Fibroblast of upper back skin (primary cell): ENCODE measurements at regions not wholly inside any gene's neighbourhood (a gene's known extent, or its start where the extent isn't known, plus 50 kb on each side); places are given as distances from the start of the nearest gene placed in this dataset.

ENCODE experiments used
- DNase-seq: peaks from one replicate; pipeline ENCODE4 v3.0.0-alpha.2; 2013

DNA sequence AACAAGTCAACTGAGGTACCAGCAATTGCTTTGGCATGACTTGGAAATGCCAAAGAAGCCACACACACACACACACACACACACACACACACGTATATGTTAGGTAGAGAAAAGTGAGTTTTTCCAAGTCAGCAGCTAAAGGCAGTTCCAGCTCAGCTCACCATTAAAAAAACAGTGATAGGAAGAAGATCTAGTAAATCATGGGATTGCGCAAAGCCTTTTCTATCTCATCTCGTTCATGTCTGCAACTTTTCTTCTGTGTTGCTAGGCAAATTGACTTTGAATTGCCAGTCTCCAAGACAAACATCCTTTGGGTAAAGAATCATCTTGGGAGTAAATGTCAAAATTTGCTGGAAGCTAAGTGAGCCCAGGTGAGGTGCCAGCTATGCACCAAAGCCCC lies 500.1 kb downstream of the ENC1 start:
- DNase-seq, result no peak

DNA sequence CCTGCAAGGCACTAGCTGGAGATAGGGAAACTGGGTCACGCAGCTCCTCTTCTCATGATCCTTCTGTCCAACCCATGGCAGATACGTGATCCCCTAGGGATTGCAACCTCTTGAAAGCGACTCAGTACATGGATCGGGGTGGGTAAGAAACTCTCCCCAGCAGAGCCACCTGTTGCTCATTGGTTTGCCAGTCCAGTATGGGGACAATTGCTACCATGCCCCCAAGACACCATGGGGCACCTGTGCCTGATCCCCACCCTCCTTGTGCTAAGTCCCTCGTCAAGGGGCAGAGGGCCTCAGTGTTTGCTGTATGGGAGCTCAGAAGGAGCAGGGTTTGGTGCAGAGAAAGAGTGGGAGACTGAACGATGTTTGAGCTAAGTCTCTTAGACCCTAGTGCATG lies 500.9 kb downstream of the ENC1 start:
- no peak for DNase-seq

DNA sequence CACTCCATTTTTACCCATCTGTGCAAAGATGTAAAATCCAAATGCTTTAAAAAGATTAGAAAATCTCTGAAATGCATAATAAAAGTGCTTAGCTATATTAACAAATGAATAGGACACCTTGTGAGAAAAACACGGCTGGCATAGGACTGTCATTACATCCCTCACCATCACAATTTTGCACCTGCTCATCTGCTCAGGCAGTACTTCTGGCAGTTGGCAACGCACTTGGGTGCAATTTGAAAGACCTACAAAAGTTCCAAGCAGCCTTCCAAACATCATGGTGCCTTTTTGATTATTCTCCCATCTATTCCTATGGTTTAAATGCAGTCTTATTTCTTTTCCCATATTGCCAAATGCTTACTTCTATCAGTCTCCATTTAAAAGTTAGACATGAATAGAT lies 501.8 kb downstream of the ENC1 start:
- no peak for DNase-seq

DNA sequence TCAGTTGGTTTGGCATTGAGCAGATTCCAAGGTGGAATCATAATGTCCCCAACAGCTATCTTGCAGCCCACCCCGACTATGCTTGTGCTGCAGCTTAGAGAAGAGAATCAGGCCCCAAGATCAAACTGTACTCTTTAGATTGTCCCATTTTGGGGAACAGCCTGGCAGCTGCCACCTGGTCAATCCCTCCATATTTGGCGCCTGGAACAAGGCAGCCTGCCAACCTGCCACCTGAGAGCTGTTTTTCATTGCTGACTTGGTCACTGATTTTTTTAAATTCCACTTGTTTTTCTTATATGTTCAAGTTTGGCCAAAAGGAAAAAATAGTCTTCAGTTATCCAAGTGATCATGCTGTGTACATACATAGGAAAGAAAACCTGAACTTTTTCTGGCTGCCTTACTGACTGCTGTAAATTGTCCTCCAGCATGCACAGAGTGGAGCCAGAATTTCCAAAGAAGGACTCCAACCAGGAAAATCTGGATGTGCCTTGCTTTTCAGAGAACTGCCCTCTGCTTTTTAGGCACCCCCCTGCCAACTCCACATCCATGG lies 504.2 kb downstream of the ENC1 start:
- no peak for DNase-seq

DNA sequence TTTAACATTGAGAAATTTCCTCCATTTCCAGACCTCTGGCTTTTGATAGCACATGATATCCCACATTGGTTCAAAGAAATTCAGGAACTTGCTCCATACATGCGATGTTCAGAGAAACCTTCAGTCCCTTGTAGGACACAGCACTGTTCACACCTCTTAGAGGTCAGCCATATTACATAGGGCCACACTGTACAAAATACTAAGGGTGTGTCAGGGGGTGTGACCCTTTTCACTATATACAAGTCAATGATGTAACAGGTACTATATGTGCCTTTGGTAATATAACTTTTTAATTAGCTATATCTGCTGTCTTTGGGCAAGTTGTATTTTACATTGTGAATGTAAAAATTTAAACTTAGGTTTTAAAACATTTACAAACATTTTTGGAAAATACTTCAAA lies 505.5 kb downstream of the ENC1 start:
- DNase-seq, result no peak

DNA sequence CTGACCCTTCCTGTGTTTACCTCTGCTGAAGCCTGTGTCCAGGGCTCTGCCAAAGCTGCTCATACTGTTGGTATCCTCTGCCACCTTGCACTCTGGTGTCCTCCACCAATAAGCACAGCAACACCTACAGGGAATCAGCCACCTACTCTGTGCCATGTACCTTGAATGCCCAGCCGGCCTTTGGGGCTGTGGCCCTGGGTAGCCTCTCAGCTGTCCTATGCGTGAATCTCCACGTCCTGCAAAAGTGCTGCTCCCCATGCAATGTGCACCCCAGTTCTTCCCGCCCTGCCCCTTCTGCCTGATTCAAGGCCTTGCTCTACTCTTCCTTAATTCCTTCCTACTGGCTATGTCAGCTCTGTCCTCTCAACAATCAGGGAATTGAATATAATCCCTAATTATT lies 506.5 kb downstream of the ARHGEF28 start:
- no peak for DNase-seq

DNA sequence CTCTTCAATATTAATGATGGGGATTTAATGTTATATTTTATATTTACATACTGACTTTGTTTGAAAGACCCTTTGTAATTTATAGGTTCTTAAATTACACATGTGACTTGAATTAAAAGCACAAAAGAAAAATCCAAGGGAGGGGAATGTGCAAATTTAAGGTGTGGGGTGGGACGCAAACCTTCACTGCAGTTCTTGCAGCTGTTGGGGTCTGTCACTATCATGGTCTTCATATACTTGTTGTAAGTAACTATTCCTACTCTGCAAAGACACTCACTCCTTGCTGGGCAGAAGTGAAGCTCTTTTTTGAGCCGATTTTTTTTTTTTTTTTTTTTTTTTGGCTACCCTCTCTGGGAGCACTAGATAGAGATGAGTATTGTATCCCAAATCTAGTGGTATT lies 505.3 kb downstream of the ARHGEF28 start:
- no peak for DNase-seq

DNA sequence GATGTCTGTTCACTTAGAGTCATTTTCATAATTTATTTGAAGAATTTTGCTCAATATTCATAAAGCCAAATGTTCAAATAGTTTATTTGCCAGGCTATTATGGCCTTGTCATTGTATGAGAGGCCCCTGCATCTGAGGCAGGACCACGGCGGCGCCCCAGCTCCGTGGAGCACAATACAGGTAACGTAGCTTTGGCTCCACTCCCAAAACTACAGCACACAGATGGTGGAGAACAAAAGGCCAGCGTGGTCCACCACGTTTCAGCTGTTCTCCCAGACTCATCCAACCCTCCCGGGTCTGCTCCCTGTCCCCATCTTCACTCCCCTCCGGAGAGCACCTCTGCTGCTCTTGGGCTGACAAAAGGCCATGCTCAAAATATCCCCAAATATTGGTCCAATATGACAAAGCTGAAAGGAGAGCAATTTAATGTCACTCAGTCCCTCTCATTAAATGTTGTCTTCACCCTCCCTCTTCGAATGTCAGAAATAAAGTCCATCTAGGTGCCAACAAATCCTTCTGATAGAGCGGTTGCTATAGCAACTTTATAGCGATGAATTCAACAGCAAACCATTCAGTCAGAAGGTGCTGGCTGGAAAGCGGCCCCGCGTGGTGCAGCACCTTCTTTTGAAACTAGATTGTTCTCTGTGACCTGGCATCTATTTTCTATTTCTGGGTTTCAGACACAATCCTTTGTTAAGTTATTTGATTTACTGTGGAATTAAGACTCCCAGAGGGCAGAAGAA lies 504.3 kb downstream of the ARHGEF28 start:
- no peak for DNase-seq

DNA sequence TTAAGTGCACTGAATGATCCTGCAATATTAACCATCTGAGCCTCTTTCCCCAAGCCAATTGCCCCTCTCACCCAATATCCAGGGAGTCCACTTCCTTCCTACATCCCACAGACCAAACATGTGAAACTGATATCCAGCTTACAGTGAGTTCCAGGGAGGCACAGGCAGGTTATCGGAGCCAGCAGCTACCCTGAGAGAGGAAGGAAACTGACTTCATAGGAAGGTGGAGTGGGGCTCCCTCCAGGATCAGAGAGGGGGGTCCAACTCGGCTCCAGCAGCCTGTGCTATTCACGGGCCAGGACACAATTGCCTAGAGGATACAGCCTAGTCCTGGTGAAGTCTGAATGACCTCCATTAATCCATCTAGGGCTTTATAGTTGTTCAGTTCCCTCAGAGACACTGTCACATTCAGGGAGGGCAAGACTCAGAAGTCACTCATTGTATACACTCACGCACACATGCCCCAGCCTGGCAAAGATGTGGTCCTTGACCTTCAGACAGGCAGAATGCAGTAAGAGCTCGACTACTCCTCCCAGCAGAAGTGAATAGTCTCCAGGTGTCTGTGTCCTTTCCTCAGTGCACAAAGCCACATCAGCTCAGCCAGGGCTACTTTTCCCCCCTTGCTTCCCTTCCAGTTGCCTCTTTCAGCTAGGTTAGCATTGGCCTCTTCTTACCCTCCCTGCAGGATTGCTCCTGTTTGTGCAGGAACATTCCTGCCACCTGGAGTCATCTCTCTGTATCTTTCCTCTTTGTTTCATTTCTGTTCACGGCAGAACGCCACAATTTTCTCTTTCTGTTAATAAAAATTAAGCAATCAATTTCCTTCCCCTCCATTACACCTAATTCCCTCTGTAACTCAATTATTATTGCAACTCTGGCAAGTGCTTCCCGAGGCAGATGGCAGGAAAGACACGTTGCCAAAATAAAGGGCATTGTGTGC lies 501.7 kb downstream of the ARHGEF28 start:
- peak; percentile 13 for DNase-seq

DNA sequence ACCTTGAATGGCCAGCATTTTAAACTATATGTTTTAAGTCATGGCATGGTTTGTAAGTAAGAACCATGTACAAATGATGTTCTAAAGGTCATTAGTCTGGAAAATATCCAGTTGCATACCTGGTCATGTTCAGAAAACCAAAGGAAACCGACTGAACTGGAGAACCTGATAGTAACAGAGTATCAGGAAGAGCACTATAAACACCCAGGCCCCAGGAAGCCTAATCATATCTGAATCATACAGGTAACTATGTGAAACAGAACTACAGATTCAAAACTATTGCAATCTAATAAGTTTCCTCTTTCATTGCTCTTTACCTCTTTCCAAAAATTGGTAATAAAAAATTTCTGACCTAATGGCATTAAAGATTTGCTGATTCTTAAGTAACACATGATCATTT lies 500.3 kb downstream of the ARHGEF28 start:
- DNase-seq, result no peak

DNA sequence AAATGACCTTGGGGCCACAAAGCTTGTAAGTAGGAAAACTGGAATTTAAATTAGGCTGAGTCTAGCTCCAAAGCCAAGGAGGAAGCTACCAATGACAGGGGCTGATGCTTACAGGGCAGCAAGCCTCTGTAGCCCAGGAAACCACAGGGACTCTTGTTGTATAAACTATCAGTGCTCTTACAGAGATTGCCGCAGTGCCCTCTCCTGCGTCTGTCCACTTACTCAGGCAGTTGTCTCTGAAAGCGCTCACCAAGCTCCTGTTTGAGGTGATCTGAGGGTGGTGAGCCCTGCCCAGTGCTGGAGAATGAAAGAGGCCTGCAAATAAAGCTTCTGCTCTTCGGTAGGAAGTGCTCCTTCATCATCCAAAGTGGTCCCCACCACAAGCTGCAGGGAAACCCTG lies 498.8 kb downstream of the ARHGEF28 start:
- DNase-seq, result no peak

DNA sequence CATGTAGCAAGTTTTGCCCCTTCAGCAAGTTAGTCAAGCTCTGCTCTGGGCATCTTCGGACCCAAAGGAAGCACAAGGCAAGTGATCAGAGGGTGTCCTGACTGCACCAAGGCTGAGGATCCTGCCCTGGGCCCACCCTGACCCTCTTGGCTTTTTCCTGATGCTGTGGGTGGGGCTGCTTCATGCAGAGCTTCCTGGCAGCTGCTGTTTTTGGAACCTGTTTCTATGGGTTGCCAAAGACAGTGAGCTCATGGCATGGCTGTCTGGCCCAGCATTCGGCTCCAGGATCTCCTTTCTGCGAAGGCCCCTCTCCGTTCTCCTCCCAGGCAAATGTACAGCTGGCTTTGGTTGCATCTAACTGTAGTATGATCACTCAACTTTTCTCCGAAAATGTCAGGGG lies 497.9 kb downstream of the ARHGEF28 start:
- DNase-seq, result no peak

DNA sequence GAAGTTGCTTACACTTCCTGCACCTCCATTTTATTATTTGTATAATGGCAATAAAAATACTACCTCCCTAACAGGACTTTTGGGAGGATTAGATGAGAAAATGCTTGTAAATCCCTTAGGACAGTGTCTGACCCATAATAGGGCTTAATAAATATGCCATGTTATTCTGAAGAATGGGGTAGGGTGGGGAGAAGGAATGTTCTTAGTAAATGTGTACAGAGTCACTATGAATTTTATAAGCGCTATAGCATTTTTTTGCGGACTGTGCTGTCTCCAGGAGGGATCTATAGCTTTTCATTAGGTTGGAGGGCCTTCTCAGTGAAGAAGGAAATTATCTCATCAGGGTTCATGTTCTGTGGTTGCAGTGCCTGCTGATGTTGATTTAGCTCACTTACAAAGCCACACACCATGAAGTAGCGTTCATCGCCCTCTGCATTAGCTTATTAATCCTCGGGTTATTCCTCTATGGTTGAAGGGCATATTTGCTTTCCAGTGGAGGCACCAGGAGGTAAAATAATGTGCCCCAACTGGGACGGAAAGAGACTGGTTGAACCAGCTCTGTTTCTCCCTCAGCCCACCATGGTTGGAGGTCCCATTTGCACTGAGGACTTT lies 497.1 kb downstream of the ARHGEF28 start:
- DNase-seq, result peak; percentile 42

DNA sequence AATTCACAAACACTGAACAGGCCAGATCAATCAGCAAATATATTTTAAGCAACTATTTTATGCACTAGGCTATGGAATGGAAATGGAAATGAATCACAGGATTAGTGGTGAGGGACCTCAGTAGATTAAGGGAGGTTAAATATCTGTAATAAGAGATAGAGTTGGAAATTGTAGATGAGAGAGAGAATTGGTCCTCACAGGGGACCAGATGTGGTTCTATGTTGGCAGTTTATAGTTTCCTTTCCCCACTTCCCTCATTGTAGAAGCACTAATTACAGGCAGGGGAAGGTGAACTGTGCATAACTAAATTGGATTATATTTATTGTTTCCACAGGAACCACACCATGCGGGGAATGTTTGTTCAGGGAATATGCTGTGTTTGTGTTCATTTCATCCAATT lies 496.2 kb downstream of the ARHGEF28 start:
- DNase-seq, result peak; percentile 28

DNA sequence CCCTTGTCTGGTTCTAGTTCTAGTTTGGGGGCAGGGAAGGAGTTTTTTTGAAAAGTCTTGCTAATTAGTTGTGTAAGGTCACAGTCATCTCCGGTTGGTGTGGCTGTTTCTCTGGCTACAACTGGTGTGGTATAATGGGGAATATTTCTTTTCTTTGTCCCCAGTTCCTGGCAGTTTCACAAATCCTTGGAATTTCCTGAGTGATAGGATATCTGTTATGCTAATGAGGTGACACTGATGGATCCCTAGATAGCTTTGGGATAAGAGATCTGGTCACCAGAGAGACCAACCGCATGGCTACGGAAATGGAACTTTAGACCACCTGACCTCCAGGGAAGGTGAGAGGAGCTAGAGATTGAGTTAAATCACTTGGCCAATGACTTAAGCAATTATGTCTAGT lies 494.6 kb downstream of the ARHGEF28 start:
- no peak for DNase-seq

DNA sequence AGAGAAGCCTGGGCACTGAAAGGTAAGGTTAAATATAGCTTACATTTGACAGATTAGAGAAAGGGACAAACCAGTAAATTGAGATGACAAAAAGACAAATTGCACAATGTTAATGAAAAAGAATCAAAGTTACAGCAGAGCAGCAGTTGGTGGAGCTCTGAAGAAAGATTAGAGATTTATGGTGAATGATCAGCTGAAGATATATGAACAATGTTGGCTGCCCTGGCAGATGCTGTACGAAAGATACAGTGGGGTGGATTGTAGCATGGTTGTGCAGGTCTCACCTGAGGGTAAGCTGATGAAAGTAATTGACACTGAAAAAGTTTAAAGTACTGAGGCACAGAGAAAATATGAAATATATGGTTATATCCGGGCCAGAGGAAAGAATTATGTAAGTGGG lies 492.1 kb downstream of the ARHGEF28 start:
- DNase-seq, result no peak

DNA sequence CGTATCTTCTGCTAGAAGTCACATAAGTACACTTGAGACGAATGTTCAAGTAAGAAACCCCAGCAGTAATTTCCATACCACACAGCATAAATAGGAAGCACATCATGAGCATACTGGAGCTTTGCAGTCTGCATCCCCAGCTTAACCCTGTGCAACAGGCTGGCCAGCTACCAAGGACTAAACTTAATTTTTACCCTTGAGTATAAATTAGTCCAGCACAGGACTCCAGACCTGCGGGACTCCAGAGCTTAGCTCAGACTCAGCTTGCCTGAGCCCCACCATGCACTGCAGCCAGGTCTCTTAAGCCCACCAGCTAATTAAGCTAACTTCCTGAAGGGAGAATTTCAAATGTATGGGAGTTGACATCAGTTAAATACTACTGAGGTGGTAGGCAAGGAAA lies 491.0 kb downstream of the ARHGEF28 start:
- no peak for DNase-seq

DNA sequence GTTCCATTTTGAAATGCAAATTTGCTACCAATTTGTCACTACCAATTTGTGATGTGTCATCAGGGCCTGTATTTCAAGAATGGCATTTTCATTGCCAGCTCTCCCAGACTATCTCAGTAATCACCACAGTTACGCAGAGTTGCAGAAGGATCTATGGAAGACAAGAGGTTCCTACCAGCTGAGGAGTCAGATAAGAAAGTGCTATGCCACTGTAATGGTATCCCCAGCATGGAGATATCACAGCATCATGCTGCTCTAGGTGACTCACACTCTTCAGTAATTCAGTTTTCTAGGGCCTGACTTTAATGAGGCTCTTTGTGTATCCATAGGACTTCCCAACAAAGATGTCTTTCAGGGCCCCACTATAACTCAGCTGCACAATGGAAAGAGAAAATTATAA lies 490.3 kb downstream of the ARHGEF28 start:
- DNase-seq, result no peak

DNA sequence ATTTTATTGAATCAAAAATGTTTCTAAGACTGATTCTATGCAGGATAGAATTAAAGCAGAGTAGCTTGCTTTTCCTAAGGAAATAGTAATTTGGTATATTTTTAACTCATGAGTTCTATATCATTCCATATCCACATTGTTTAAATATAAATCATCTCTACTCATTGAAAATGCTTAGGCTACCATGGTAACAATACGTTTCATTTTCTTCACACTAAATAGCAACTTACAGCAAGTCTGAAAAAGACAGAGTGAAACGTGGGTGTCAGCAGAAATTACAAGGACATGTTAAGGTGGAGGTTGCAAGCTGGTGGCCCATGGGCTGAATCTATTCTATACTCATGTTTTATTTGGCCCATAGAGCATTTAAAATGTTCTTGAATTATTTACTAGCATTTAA lies 487.9 kb downstream of the ARHGEF28 start:
- peak; percentile 36 for DNase-seq

DNA sequence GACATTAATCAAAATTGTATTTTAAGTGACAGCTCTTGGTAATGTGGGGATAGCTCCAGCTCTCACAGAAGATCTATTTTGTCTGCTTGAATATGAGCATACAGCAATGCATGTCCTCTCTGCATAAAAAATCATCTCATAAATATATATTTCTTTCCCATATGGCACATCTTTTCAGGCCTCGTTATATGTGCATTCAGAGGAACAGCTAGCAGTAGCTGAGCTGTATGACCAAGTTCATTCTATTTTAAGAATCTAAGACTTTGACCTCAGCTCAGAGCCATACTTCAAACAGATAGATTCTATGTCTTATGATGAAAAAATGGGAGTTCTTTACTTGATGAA lies 487.2 kb downstream of the ARHGEF28 start:
- no peak for DNase-seq

DNA sequence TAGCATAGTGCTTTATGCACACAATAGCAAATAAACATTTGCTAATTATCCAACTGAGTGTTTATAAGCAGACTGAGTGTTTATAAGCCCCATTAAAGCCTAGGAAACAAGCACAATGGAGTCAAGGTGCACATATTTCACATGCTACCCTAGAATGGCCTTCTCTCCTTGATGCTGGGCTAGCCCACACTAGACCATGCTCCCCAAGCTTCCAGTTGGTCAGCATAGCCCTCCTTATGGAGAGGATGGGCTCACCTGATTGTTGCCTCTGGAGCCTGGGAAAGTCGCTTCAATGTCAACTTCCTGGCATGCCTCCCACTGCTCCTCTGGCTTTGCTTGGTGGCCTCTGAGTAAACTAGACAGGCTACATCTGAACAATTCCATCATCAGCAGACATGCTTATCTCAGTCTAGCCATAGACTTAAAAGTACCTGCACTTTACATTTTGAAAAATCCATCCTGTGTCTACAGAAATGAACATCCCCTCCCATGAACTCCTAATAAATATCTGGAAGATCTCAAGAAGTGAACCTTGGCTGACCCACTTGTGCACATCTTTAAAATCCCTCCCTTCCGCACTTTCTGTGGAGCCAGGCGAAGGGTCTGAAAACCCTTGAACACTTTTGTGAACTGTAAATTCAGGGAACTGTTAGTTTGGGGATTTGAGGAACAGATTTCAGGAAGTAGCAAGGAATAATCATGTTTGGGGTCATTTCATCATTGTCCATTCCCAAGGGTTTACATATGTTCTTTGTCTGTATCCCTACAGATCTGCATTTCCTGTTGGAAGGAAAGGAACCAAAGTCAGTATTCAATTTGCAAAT lies 486.6 kb downstream of the ARHGEF28 start:
- DNase-seq, result no peak

DNA sequence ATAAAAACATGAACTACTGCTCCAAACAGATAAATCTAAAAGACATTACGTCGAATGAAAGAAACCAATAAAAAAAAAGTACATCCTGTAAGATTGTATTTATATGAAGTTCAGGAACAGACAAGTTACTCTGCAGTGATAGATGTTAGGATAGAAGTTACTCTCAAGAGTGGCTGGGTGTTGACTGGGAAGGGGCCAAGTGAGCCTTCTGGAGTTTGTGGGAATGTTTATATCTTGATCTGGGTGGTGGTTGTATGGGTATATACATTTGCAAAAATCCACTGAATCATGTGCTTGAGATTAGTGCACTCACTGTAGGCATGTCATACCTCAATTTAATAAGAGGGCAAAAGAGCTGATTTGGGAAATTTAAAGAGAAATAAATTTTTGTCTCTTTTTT lies 485.8 kb downstream of the ARHGEF28 start:
- no peak for DNase-seq

DNA sequence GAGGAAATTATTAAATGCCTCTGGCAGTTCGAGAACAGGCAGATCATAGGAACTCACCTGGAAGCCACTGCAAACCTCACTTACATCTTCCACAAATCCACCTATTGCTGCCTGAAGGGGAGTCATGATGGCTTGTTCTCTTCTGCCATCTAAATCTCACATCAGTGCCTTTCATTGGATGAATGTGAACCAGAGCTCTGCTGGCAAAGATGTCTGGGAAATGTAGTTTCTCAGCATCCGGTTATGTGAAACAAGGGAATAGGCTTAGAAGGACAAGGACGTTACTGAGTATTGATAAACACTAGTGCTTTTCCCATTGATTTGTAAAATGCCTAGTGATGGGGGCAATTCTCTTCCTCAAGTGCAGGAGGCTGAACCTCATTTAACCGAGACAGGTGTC lies 483.3 kb downstream of the ARHGEF28 start:
- no peak for DNase-seq
